GM19238 (cell line): ENCODE measurements at regions not wholly inside any gene's neighbourhood (a gene's known extent, or its start where the extent isn't known, plus 50 kb on each side); places are given as distances from the start of the nearest gene placed in this dataset.
"Not testable (repeated sequence)": the region's sequence is repeated elsewhere in the genome, so short reads cannot be mapped to it uniquely, and the experiment has no call there.

ENCODE experiments used
- DNase-seq: peaks from one replicate; pipeline ENCODE4 v3.0.0; 2011; ENCODE audit warnings: low spot score; ENCODE audit not compliant: insufficient read length

DNA sequence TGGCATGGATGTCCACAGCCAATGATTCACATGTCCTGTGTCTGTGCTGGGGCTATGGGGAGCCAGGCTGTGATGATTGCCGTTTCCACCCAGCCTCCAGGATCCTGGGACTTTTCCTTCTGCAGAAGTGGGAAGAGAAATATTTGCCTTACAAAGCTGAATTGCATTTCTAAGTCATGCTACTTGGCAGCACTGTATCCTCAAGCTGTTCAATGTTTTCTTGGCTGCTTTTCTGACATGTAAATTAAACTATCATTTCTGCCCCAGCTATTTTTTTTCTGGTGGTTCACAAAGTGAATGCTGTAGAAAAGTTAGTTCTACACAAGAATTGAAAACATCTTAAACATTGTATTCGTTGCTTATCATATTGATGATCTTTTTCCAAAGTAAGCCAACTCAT, 51.9 kb upstream of the TCERG1L start:
- no peak for DNase-seq

DNA sequence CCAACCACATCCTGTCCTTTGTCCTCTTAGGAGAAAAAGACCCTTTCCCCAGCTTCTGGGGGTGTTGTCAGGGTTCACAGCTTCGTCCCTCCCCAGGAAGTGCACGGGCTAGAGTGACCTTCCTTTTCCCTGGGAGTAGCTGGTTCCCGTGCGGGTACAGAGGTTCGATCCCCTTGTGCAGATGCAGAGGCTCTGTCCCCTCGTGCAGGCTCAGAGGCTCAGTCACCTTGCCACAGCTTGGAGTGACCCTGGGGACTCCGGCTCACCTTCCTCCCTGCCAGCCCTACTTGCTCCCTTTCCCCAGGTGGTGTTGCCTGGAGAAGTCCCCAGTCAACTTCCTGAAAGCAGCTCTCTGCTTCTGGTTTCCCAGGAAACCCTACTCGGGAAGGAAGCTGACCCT, 60.0 kb upstream of the TCERG1L start:
- DNase-seq, result no peak

DNA sequence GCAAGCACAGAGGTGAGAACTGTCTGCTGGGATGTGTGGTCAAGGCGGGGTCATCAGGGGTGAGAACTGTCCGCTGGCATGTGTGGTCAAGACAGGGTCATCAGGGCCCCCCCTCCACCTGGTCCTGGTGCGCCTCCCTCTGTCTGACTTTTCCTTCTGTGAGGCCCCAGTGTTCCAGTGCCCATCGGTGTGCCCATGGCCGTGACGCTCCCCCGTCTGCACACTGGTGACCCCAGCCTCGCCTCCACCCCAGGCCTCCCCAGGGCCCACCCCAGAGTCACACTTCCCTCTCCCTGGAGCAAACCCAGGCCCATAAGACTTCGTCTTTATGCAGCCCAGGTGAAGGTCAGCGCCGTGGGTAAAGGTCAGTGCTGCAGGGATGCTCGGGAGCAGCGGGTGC, 70.1 kb upstream of the TCERG1L start:
- DNase-seq, result no peak

DNA sequence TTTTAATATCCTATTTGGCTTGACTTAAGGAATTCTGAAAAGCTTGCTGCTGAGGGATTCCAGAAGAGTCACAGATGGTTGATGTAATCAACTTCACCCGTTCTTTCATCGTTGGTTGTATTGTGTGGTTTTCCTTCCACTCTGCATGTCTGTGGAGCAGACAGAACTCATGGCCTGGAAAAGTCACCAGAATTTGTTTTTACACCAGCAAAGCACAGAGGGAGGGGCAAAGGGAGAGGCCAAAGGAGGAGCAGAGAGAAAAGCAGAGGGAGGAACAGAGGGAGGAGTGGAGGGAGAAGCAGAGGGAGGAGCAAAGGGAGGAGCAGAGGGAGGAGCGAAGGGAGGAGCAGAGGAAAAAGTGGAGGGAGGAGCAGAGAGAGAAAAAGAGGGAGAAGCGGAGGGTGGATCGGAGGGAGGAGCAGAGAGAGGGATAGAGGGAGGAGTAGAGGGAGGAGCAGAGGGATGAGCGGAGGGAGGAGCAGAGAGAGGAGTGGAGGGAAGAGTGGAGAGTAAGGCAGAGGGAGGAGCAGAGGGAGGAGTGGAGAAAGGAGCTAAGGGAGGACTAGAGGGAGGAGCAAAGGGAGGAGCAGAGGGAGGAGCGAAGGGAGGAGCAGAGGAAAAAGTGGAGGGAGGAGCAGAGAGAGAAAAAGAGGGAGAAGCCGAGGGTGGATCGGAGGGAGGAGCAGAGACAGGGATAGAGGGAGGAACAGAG, 73.8 kb upstream of the TCERG1L start:
- not testable (repeated sequence) for DNase-seq

DNA sequence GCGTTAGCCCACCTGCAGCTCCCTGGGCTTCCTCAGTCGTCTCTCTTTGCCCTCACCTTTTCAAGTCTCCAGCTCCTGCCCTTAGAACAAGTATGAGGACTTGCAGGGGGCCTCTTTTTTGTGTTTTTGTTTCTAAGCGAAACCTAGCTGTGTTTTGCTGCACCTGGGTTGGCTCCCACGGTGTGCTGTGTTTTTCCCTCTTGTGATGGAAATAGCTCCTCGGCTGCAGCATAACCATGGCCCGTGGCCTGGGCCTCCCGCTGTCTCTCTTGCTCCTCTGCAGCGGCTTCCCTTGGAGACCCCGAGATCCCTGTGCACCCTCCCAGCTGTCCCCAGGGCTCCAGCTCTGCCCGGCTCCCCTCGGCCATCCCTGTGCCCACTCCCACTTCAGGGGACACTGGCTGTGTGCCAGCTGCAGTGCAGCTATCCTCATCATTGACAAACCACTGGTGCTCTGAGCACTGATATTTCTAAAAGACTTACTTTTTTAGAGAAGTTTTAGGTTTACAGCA, 75.6 kb upstream of the TCERG1L start:
- DNase-seq, result no peak

DNA sequence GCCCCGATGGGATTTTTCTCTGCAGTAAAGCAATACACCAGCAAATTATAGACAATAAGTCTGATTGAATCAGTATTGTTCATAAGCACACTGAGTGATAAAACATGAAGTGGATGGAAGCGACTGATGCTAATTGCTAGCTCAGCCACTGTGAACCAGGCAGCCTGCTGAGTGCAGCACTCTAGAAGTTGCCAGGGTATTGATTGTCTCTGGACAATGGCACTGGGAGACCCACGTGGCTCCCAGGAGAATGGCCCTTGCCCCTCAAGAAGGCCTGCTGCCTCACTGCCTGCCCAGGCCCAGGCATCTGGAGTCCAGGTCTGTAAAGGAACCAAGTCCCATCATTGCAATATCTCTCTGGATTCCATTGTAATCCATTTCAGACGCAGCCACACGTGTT, 80.4 kb upstream of the TCERG1L start:
- DNase-seq, result no peak

DNA sequence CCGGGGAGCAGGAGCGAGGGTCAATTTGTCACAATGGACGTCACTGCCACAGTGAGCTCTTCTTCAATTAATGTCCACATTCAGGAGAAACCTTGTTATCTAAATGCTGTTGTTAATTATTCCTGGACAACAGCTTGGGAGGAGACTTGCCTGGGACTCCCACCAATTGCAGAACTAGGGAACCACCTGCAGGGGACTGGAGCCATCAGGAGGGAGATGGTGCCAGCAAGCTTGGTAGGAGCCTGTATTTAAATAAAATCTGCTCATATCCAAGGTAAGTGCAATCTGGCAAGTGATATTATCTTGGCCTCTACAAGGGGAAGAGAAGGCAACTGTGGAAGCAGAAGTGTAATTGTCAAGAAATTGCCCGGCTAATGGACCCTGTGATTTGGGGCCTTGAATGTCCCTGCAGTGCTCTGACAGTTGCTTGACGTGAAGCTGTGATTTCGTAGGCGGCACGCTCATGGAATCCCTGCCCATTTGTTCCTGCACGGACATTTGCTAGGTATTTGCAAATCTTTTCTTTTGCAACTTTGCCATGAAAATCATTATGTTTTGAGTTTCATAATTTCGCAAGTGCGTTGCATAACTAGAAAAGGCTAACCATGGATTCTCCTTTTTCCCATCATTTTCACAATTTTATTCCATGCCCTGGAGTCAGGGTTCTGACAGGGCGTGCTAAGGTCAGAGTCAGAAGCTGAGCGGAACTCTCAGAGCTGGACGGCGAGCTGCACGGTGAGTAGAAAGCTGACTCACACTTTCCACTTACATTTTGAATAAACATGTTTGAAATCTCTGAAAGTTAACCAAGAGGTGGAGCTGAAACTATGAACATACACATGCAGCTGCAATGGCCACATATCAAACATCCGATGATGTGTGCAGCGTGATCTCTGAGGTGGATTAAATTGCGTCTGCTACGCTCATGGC, 84.9 kb upstream of the TCERG1L start:
- no peak for DNase-seq

DNA sequence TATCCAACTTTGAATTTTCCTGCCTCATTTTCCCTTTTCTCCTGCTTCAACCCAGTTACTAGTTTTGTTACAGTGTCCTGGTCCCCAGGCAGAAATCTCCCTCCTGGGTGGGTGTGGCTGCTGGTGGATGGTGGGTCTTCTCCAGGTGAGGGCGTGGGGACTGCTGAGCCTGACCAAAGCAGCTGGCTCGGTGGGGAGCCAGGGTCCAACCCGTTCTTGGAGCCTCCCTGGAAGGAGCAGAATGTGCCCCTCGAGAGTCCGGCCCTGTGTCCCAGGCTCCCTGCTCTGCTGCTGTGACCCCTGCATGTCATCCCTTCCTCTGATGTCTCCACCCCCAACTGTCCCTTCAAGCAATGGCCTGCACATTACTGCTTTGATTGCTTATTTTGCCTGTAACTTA, 86.6 kb upstream of the TCERG1L start:
- DNase-seq, result no peak

DNA sequence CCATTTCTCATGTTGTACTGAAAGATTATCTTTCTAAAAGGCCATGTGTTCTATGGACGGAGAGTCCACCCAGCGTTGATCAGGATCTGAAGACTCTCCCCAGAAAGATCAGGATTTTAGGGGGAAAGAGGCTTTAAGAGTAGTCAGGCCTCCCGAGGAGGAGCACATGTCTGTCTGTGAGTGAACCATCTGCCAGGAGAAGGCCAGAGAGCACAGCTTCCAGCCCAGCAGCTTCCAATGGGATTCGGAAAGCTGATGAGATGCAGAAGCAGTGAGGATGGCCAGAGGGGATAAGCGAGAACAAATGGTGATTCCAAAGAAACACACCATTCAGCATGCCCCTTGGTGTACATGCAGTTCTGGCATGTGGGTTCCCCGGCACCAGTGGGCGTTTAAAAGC, 88.5 kb upstream of the TCERG1L start:
- no peak for DNase-seq

DNA sequence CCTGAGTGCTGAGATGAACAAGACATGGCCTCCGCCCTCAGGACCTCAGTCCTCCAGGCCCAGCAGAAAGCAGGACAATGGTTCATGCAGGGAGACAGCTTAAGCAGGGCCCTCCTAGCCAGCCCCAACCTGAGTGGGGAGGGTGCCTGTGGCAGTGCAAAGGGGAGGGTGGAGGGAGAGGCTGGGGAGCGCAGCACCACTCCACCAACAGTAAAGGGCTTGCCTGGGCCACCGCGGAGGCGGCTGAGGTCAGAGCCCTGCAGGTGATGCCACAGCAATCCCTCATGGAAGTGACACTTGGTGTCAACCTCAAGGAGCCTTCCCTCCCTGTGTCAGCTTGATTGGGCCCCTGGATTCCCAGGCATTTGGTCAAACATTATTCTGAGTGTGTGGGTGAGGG, 89.0 kb upstream of the TCERG1L start:
- DNase-seq, result no peak

DNA sequence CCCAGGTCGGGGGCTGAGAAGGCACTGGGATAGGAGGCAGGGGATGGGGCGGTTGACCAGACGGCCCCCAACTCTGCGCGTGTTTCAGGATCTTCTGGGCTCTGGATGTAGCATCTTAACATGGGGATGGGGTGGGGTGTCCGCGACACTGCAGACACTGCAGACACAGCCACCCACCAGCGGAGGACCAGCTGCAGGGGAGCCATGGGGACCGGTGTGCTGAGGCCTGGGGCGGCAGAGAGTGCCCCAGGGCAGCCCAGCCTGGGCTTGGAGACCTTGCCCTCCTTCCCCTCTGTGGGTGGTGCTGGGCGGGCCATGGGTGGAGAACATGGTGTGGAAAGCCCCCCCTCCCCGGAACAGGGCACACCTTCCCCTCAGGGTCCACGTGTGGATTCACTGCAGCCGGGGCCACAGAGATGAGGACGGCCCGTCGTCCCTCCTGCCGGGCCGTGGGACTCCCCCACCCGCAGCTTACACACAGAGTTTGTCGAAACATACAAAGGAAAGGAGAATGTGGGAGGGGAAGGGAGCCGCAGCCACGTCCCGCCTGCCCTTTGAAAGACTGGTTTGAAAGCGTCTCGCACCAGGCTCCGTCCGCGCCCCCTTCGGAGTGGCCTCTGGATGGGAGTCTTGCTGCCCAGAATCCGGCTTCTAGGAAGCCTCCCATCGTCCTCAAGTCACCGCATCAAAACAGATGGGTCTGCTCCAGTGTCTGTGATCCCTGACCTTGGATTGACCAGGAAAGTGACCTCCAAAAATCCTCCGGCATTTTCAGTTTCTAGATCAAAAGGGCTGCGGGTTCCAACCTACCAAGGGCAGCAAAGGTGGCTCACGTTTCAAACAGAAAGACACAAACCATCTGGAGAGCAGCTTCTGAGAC, 91.5 kb upstream of the TCERG1L start:
- DNase-seq, result no peak

DNA sequence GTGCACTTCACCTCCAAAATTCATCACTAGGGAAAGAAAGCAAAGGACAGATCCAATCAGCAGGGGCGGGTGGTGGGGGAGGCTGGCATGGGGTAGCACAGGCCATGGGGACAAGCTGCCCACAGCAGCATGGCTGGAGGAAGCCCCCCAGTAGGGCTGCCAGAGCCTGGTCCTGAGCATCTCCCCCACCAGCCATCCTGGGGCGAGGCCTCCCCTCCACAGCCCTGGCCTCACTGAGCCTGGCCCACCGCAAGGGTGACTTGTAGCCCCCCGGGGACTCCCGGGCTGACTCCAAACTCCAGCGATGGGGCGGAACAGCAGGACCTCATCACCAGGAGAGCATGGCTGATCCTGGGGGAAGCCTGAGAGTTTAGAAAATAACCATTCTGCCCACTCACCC, 92.4 kb upstream of the TCERG1L start:
- no peak for DNase-seq

DNA sequence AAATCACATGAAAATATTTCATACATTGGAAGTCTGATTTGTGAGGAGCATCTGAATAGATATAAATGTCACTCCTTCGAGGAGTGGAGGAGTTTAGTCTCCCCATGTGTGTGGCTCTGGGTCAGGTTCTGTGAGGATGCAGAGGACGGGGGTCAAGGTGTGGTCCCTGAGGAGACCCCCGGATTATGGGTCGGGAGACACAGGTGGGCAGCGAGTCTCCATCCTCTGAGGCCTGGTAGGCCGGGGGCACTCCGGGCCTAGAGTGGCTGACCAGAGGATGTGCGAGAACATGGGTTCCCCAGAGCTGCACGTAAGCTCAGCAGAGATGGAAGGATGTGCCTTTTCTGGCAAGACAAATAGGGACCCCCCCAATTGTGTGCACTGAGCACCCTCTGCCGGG, 93.4 kb upstream of the TCERG1L start:
- no peak for DNase-seq

DNA sequence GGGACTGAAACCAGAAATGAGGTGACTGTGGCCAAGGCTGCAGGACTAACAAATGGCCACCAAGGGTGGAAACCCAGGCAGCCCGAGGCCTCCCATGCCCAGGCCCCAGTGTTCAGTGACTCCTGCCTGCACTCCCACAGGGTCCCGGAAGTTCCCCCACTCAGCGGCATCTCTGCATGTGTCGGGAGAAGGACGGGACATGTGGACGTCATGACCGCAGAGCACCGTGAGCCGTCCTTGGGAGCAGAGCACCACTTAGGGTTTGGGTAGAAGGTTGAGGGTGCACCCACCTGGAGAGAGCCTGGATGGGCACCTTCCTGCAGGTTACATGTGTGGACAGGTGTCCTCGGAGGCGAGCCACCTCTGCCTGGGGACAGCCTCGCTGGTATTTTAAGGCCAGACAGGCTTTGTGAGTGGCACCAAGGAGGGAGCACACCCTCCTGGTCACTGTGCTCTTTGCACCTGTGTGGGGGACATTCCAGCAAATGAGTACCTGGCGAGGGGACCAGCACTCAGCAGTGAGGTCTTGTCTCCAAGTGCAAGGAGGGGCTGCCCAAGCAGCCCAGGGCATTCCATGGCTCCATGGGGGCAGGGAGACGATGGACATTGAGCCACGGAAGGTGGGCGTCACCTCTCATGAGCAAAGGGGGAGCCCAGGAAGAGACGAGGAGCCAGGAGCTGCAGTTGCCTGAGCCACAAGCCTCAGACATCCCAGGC, 95.3 kb upstream of the TCERG1L start:
- no peak for DNase-seq

DNA sequence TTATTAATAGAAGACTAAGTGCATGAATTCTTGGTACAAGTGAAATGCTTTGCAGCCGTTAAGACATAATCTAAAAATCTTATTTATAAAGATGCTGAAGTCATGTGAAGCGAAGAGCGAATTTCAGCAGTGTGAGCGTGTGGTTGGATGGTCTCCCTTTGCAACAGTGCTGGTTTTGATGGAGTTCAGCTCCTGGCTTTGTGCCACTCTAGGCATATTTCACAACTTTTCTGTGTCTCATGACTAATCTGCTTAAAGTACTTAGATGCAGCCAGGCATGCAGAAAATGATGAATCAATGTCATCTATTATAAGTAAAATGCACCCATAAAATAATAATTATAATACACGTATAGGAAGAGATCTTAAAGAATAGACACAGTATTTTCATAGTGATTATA, 107.2 kb upstream of the TCERG1L start:
- DNase-seq, result no peak

DNA sequence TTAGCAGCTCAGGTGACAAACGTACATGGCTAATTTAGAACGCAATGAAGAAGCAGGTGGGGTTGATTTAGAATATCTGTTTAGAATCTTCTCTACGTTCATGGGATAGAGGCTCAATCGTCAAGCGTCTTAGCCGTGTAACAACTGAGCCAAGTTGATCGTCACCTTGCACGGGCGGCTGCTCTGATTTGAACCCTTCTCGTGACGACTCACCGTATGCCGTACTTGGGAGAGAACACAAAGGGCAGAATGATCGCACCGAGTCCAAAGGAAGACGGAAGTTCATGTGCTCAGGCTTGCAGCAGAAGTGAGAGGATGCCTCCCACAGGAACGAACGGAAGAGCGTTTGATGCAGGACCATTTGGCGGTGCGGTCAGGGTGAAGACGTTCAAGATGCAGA, 108.3 kb upstream of the TCERG1L start:
- no peak for DNase-seq

DNA sequence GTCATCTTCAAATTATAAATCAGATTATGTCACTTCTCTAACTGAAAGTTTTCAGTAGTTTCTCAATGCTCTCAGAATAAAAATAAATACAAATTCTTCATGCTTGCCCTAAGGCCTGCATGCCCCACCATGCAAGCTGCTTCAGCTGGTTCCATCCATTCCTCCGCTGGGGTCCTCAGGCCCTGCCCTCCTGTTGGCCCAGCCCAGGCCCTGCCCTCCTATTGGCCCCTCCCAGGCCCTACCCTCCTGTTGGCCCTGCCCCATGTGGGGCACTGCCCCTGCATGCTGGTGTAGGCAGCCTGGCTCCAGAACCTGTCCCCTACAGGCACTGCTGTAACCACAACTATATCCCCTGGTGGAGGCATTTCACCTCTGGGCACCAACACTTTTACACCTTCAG, 109.3 kb upstream of the TCERG1L start:
- DNase-seq, result no peak

DNA sequence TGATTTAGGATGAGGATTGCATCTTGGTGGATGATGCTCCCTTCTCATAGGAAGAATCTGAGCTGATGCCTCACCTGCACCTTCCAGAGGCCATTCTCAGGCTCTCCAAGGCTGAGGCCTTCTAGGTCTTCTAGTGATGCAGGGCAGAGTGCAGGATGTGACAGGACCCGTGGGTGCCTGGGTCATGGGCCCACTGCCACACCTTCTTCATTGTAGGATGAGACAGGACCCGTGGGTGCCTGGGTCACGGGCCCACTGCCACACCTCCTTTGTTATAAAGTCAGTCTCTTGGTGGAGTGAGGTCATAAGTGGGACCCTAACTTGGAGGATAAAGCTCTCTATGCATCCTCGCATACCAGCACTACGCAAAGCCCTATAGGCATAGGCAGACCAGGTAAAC, 109.9 kb upstream of the TCERG1L start:
- DNase-seq, result no peak

DNA sequence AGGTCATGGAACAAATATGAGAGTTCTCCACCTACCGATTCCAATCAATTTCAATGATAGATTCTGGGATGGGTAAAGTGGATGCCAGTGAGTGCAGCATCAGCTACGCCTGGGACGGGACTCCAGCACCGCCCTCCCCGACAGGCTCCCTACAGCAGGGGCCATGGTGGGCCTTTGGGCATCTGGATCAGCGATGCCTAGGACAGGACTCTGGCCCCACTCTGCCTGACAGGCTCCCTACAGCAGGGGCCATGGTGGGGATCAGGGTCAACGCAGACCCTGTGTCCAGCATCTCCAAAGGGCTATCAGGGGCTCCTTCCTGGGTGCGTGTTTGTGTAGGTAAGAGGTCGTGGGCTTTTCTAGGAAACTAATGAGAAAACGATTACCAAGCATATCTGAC, 111.2 kb upstream of the TCERG1L start:
- DNase-seq, result no peak

DNA sequence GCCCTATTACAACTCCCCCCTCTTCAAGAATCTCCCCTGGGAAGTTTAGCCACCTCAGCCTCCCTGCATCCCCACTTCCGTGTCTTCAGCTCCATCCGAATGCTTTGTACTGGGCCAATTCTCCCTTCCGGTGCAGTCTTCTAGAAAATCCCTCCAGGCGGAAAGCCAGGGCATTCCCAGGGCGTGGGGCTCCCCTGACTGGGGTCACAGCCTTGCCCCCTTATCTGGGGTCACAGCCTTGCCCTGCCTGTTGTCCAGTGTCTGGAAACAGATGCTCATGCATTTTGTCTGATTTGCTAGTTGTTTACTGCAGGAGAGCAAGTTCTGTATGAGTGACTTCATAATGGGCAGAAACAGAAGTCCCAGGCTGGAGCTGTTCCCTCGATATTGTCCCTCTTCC, 112.5 kb upstream of the TCERG1L start:
- no peak for DNase-seq
